NB4 (cell line): ENCODE measurements at regions not wholly inside any gene's neighbourhood (a gene's known extent, or its start where the extent isn't known, plus 50 kb on each side); places are given as distances from the start of the nearest gene placed in this dataset.

Experiments used
- DNase-seq: peaks from one replicate; pipeline ENCODE4 v3.0.0; 2010; ENCODE audit warnings: low read depth
- H3K4me3 ChIP-seq: one replicate; pipeline ENCODE4 v1.5.1; 2011; ENCODE audit warnings: mild to moderate bottlenecking, low read depth, low read length, moderate library complexity
- CTCF ChIP-seq: IDR thresholded peaks from one replicate; pipeline ENCODE4 v1.5.1; 2012; ENCODE audit warnings: low read depth, low read length
- MYC ChIP-seq: IDR thresholded peaks from 2 replicates; pipeline ENCODE4 v1.6.1; 2011; ENCODE audit warnings: low read depth, low read length
- POLR2A ChIP-seq: IDR thresholded peaks from 2 replicates; pipeline ENCODE4 v1.6.1; 2011; ENCODE audit warnings: mild to moderate bottlenecking; ENCODE audit not compliant: insufficient read length; ENCODE audit errors: extremely low read depth
- TF ChIP-seq, protein P1 (sequence below): IDR thresholded peaks from 2 replicates; pipeline ENCODE4 v1.6.1; 2011; ENCODE audit warnings: low read depth, low read length

DNA sequence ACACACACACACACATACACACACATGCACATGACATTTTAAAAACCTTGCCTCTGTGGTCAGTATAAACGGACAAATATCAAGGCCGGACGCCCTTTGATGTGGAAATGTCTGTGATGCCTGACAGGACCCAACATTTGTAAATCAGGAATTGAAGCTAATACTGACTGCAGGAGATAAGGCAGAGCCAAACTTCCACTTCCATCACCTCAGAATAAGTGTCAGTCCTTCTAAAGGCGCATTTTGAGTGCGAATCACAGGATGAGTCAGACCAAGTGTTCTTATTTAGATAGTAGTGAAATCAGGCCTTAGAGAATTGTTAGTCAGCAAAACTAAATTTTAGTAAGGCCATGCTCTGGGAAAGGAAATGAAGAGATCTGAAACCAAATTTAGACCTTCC lies 211.7 kb upstream of the LRATD1 start:
- no peak for DNase-seq
- H3K4me3 ChIP-seq = no peak overlapping the region
- TF ChIP-seq POLR2A = no peak
- TF ChIP-seq MYC = no peak

GRCh38 chr2:14422426-14422825 lies 210.1 kb upstream of the LRATD1 start:
- TF ChIP-seq CTCF = no peak
- TF ChIP-seq, protein P1, sequence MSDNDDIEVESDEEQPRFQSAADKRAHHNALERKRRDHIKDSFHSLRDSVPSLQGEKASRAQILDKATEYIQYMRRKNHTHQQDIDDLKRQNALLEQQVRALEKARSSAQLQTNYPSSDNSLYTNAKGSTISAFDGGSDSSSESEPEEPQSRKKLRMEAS = no peak
- TF ChIP-seq MYC = no peak
- no peak for TF ChIP-seq POLR2A
- DNase-seq = no peak
- no peak overlapping the region for H3K4me3 ChIP-seq

DNA sequence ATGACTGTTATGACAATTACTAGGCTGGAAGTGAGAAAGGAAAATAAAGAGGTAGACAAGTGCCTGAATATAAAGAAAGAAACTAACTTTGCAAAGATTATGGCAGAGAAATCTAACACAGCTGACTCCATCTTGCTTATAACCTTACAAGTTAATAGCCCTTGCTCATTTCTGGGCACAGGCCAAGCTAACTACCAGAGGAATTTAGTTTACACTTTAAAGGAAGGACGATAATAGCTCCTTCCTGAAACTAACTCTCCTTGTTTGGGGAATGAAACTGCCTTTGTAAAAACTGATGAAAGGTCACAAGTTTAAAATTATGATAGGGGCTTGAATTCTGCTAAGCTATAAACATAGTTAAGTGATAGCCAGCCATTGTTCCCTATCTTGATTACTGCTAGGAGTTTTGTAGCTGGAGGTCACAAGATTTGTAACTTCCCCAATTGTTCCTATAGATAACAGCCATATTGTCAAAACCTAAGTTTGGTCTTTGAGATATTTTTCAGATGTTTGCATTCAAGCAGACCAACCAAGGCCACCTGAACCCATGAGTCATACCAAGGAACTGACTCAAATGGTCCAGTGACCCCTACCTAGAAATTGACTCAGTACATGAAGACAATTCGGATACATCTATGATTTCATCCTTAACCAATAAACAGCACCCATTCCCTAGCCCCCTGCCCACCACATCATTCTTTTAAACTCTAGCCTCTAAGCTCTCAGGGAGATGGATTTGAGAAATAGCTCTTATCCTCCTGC lies 209.2 kb upstream of the LRATD1 start:
- no peak overlapping the region for H3K4me3 ChIP-seq
- no peak for DNase-seq
- TF ChIP-seq POLR2A = no peak
- TF ChIP-seq, protein P1 = no peak
- TF ChIP-seq CTCF = no peak
- no peak for TF ChIP-seq MYC

- no peak for DNase-seq
- no peak overlapping the region for H3K4me3 ChIP-seq
- TF ChIP-seq POLR2A = no peak
- TF ChIP-seq CTCF = no peak
- TF ChIP-seq, protein P1 = no peak
- TF ChIP-seq MYC = no peak
Observed at GRCh38 chr2:14424478-14425390, 207.8 kb upstream of the LRATD1 start.

GRCh38 chr2:14425869-14426268 lies 206.6 kb upstream of the LRATD1 start:
- TF ChIP-seq, protein P1 = no peak
- TF ChIP-seq POLR2A (no peak), CTCF (no peak), MYC (no peak)
- DNase-seq = no peak
- no peak overlapping the region for H3K4me3 ChIP-seq

- no peak overlapping the region for H3K4me3 ChIP-seq
- no peak for DNase-seq
- TF ChIP-seq, protein P1 = no peak
- no peak for TF ChIP-seq CTCF
- no peak for TF ChIP-seq MYC
- no peak for TF ChIP-seq POLR2A
Observed at GRCh38 chr2:14428056-14428455, 204.5 kb upstream of the LRATD1 start.
